ENCODE measurements at regions not wholly inside any gene's neighbourhood (a gene's known extent, or its start where the extent isn't known, plus 50 kb on each side); places are given as distances from the start of the nearest gene placed in this dataset.

- TF ChIP-seq CTCF (IDR thresholded peaks at IDR 0.05), result no peak
- TF ChIP-seq EP300 (IDR thresholded peaks at IDR 0.05), result no peak
Observed at GRCh38 chr3:157763644-157764043, 260.4 kb upstream of the VEPH1 start.
